Hepatocyte (in vitro differentiated cells): ENCODE measurements at regions not wholly inside any gene's neighbourhood (a gene's known extent, or its start where the extent isn't known, plus 50 kb on each side); places are given as distances from the start of the nearest gene placed in this dataset.

ENCODE experiments used
- DNase-seq: peaks from one replicate; pipeline ENCODE4 v3.0.0-alpha.2; 2016; ENCODE audit warnings: low spot score
- H2AFZ ChIP-seq: fragments of 200-600 bp; sonication (generic); 2 replicates; pipeline ENCODE4 v1.6.0; 2016; ENCODE audit warnings: antibody characterized with exemption, mild to moderate bottlenecking
- H3K27ac ChIP-seq: fragments of 200-600 bp; sonication (generic); 2 replicates; pipeline ENCODE4 v1.5.1; 2016; ENCODE audit warnings: mild to moderate bottlenecking
- H3K27me3 ChIP-seq: fragments of 200-600 bp; sonication (generic); 2 replicates; pipeline ENCODE4 v1.6.1; 2016
- H3K36me3 ChIP-seq: fragments of 200-600 bp; sonication (generic); replicated peaks from 2 replicates; pipeline ENCODE4 v1.5.1; 2016; ENCODE audit warnings: low read depth; ENCODE audit not compliant: insufficient read depth
- H3K4me1 ChIP-seq: fragments of 200-600 bp; sonication (generic); 2 replicates; pipeline ENCODE4 v1.5.1; 2016; ENCODE audit warnings: mild to moderate bottlenecking, moderate library complexity; ENCODE audit not compliant: insufficient read depth
- H3K4me2 ChIP-seq: fragments of 200-600 bp; sonication (generic); 2 replicates; pipeline ENCODE4 v1.6.0; 2016
- H3K4me3 ChIP-seq: fragments of 200-600 bp; sonication (generic); 2 replicates; pipeline ENCODE4 v1.5.1; 2016; ENCODE audit warnings: mild to moderate bottlenecking
- H3K79me2 ChIP-seq: fragments of 200-600 bp; sonication (generic); 2 replicates; pipeline ENCODE4 v1.6.0; 2017; ENCODE audit warnings: mild to moderate bottlenecking
- H3K9me2 ChIP-seq: fragments of 200-600 bp; sonication (generic); replicated peaks from 2 replicates; pipeline ENCODE4 v1.6.0; 2017; ENCODE audit warnings: mild to moderate bottlenecking; ENCODE audit not compliant: insufficient read depth
- H3K9me3 ChIP-seq: fragments of 200-600 bp; sonication (generic); 2 replicates; pipeline ENCODE4 v1.5.1; 2016; ENCODE audit warnings: low read depth, mild to moderate bottlenecking
- H4K20me1 ChIP-seq: fragments of 200-600 bp; sonication (generic); 2 replicates; pipeline ENCODE4 v1.6.0; 2016; ENCODE audit warnings: mild to moderate bottlenecking; ENCODE audit not compliant: insufficient read depth, poor library complexity, severe bottlenecking
- EZH2 ChIP-seq: fragments of 200-600 bp; sonication (generic); IDR thresholded peaks from 2 replicates; pipeline ENCODE4 v1.6.1; 2016; ENCODE audit warnings: antibody characterized with exemption, mild to moderate bottlenecking, borderline replicate concordance
- EZH2phosphoT487 ChIP-seq: fragments of 200-600 bp; sonication (generic); IDR thresholded peaks from one replicate; pipeline ENCODE4 v1.6.1; 2018; ENCODE audit warnings: antibody characterized with exemption, mild to moderate bottlenecking, low read depth, moderate library complexity; ENCODE audit not compliant: unreplicated experiment, severe bottlenecking
- WGBS: methylation state at CpG from one replicate; pipeline ENCODE4 v1.1.6; 2016; ENCODE audit warnings: low lambda C conversion rate; ENCODE audit errors: missing lambda C conversion rate; 5-methylcytosine and 5-hydroxymethylcytosine counted together
- TF ChIP-seq, protein P1 (sequence below): fragments of 200-600 bp; sonication (generic); IDR thresholded peaks from 2 replicates; pipeline ENCODE4 v1.5.1; 2016; ENCODE audit warnings: antibody characterized with exemption, mild to moderate bottlenecking; ENCODE audit not compliant: poor library complexity

DNA sequence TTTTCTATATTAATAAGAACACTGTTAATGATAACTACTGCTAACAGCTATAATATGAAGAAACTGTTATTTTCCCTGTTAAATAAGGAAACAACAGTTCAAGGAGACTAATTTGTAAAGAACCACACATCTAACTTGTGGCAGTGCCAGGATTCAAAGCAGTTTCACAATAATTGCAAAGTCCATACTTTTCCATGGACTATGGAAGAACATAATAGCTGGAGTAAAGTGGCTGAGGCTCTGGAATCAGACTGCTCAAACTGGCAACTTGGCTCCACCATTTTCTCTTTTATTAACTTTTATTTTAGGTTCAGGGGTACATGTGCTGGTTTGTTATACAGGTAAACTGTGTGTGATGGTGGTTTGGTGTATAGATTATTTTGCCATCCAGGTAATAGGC lies 393.7 kb upstream of the CPEB2 start:
- H3K27ac ChIP-seq: no peak overlapping the region
- no peaks in the 10 kb centered on the region for H3K4me1 ChIP-seq
- no peak overlapping the region for H3K4me2 ChIP-seq
- H3K9me2 ChIP-seq: no peaks in the 10 kb centered on the region
- DNase-seq: no peak
- no peaks in the 10 kb centered on the region for H3K9me3 ChIP-seq
- no peaks in the 10 kb centered on the region for H3K36me3 ChIP-seq
- H3K4me3 ChIP-seq: no peak overlapping the region
- H4K20me1 ChIP-seq: no peaks in the 10 kb centered on the region
- no peak for TF ChIP-seq EZH2
- TF ChIP-seq, protein P1, sequence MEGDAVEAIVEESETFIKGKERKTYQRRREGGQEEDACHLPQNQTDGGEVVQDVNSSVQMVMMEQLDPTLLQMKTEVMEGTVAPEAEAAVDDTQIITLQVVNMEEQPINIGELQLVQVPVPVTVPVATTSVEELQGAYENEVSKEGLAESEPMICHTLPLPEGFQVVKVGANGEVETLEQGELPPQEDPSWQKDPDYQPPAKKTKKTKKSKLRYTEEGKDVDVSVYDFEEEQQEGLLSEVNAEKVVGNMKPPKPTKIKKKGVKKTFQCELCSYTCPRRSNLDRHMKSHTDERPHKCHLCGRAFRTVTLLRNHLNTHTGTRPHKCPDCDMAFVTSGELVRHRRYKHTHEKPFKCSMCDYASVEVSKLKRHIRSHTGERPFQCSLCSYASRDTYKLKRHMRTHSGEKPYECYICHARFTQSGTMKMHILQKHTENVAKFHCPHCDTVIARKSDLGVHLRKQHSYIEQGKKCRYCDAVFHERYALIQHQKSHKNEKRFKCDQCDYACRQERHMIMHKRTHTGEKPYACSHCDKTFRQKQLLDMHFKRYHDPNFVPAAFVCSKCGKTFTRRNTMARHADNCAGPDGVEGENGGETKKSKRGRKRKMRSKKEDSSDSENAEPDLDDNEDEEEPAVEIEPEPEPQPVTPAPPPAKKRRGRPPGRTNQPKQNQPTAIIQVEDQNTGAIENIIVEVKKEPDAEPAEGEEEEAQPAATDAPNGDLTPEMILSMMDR: no peak
- TF ChIP-seq EZH2phosphoT487: no peak
- no peaks in the 10 kb centered on the region for H3K79me2 ChIP-seq
- H2AFZ ChIP-seq: no peak overlapping the region
- H3K27me3 ChIP-seq: no peaks in the 10 kb centered on the region

DNA sequence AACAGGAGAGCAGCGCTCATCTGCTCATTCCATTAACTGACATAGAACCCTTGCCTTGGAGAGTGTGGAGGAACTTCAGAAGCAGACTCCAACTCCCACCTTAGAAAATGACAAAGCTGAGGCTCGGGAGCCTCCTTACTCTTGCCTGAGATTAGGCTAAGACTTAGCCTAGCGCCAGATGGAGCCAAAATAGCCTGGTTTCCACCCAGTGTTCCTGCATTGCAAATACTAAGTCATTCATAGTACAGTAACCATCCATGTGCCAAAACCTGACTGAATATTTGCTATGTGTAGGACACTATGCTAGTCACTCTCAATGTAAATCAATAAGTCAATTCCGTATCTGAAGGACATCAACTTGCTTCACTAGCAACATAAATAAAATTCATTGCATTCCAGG lies 387.4 kb upstream of the CPEB2 start:
- no peak for TF ChIP-seq EZH2phosphoT487
- TF ChIP-seq, protein P1: no peak
- no peak for TF ChIP-seq EZH2
- no peaks in the 10 kb centered on the region for H3K36me3 ChIP-seq
- H3K9me2 ChIP-seq: no peaks in the 10 kb centered on the region
- DNase-seq: no peak
- H4K20me1 ChIP-seq: no peaks in the 10 kb centered on the region
- no peak overlapping the region for H2AFZ ChIP-seq
- H3K27ac ChIP-seq: no peak overlapping the region
- no peaks in the 10 kb centered on the region for H3K9me3 ChIP-seq
- no peaks in the 10 kb centered on the region for H3K27me3 ChIP-seq
- no peaks in the 10 kb centered on the region for H3K4me1 ChIP-seq
- no peak overlapping the region for H3K4me3 ChIP-seq
- H3K79me2 ChIP-seq: no peaks in the 10 kb centered on the region
- WGBS: 64% methylated on average over 4 of the region's 4 CpGs
- no peak overlapping the region for H3K4me2 ChIP-seq

DNA sequence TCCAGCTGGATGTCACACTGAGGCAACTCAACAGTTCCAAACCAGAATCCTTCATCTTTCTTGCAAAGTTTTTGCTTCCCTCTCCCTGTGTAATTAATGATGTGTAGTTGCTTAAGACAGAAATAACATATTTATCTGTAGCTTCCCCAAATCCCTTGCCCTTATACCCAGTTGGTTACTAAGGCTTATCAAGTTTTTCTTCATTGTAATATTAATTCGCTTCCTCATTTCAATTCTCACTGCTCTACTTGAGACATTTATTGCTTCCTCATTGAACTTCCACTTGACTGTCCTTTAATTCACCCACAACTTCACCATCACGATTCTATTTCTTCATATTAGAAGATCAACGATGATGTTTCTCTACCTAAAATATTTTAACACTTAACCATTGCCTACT lies 386.6 kb upstream of the CPEB2 start:
- Histone ChIP-seq H4K20me1 (no peaks in the 10 kb centered on the region), H3K4me1 (no peaks in the 10 kb centered on the region), H2AFZ (no peak overlapping the region), H3K27me3 (no peaks in the 10 kb centered on the region), H3K27ac (no peak overlapping the region), H3K36me3 (no peaks in the 10 kb centered on the region), H3K4me2 (no peak overlapping the region), H3K9me3 (no peaks in the 10 kb centered on the region), H3K79me2 (no peaks in the 10 kb centered on the region), H3K9me2 (no peaks in the 10 kb centered on the region), H3K4me3 (no peak overlapping the region)
- TF ChIP-seq, protein P1: no peak
- no peak for TF ChIP-seq EZH2phosphoT487
- TF ChIP-seq EZH2: no peak
- no peak for DNase-seq
- WGBS: 88% methylated on average over 3 of the region's 3 CpGs

DNA sequence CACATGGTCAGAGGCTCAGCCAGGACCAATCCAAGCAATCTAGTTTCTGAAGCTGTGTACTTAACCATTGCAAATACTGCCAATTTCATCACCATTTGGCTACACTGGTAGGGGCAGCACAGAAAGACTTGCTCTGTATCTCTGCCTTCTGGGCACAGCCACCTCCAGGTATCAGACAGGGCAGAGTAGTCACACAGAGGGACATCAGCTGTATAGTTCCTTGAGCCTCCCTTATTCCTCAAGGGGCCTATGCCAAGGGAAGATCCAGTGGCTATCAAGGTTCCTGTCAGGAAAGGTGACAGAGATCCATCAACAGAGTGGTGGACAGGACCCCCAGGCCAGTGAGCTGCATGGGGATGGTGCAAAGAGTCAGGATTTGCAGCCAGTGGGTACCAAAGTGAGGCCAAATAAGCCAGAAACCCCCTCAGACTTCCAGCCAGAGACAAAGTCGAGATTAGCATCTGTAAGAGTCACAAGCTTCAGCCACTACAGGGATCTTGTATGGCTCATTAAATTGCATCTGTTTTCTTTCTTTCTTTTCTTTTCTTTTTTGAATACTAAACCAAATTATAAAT lies 381.6 kb upstream of the CPEB2 start:
- Histone ChIP-seq H4K20me1 (no peaks in the 10 kb centered on the region), H3K4me1 (no peaks in the 10 kb centered on the region), H3K36me3 (no peaks in the 10 kb centered on the region), H3K79me2 (no peaks in the 10 kb centered on the region), H2AFZ (no peak overlapping the region), H3K9me2 (no peaks in the 10 kb centered on the region), H3K27me3 (no peaks in the 10 kb centered on the region), H3K4me3 (no peak overlapping the region), H3K27ac (no peak overlapping the region), H3K9me3 (no peaks in the 10 kb centered on the region), H3K4me2 (no peak overlapping the region)
- DNase-seq: no peak
- WGBS: 62% methylated on average over 1 of the region's 1 CpG
- TF ChIP-seq EZH2: no peak
- TF ChIP-seq, protein P1: no peak
- no peak for TF ChIP-seq EZH2phosphoT487
